HG02840 (cell line): ENCODE measurements at regions not wholly inside any gene's neighbourhood (a gene's known extent, or its start where the extent isn't known, plus 50 kb on each side); places are given as distances from the start of the nearest gene placed in this dataset.
"Not testable (repeated sequence)": the region's sequence is repeated elsewhere in the genome, so short reads cannot be mapped to it uniquely, and the experiment has no call there.

Experiments used
- ATAC-seq: cut with Tn5 transposase; IDR thresholded peaks from one replicate; pipeline ENCODE4 v1.9.1; 2021; ENCODE audit warnings: mild to moderate bottlenecking, moderate library complexity, moderate number of reproducible peaks; ENCODE audit not compliant: unreplicated experiment, low FRiP score

DNA sequence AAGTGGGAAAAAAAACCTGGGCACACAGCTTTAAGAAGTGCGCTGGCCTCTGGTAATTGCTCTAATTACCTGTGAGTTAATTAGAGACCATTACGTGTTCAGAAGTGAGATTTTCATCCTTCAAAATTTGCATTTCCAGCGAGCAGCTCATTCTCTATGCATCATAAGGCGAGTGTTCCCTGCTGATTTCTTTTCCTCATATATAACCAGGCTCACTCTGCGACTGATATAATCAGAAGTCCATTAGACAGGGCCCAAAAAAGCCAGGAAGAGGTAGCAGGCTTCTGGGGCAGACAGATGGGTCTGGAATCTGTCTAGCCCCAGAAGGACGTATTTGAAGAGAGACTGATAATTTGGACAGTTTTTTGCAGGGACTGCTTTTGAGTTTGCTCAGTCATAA is 158.7 kb downstream of the MTHFS start:
- no peak for ATAC-seq

- ATAC-seq, result no peak
Observed at GRCh38 chr15:79740561-79740960, 156.3 kb downstream of the MTHFS start.

DNA sequence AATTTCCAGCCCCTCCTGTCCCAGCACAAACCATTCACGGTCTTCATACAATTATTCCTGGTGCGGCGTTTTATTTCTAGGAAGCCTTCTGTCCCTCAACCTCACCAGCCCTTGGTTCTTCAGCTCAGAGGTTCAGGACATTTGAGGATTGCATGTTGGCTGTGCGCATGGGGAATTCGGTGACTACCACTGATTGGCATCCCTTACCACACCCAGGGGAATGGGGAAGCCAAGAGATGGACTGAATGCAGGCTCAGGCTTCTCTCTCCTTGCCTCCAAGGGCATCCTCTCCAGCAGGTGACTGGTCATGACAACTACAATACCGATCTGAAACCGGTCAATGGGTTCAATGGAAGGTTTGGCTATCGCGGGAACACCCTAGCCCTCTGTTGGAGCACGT is 153.8 kb downstream of the MTHFS start:
- no peak for ATAC-seq

GRCh38 chr15:79744485-79744884 is 152.3 kb downstream of the MTHFS start:
- ATAC-seq, result not testable (repeated sequence)

- no peak for ATAC-seq
Observed at GRCh38 chr15:79756365-79756764, 140.4 kb downstream of the MTHFS start.

GRCh38 chr15:79765081-79765480 is 131.7 kb downstream of the MTHFS start:
- no peak for ATAC-seq

- no peak for ATAC-seq
Observed at GRCh38 chr15:79769069-79769481, 127.7 kb downstream of the MTHFS start.

- ATAC-seq, result no peak
Observed at GRCh38 chr15:79769933-79770759, 126.7 kb downstream of the MTHFS start.

DNA sequence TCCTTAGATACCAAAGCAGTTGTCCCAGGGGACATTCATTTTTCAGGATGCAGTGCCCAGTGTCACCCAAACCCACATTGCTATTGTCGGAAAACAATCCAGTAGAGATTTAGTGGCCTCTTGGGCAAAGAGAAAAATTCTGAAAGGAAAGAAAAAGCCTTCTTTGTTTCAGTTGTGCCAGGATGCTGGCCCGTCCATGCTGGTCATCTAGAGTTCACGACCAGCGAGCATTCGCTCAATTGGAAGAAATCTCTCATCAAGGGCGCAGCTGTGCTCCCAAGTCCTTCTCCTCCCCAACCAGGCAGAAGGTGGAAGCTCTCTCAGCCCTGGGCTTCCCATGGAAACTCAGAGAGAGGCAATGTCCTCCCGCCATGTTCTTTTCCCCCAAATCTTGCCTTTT is 123.7 kb downstream of the MTHFS start:
- no peak for ATAC-seq

- ATAC-seq, result no peak
Observed at GRCh38 chr15:79775821-79776220, 121.0 kb downstream of the MTHFS start.

GRCh38 chr15:79777916-79778315 is 118.9 kb downstream of the MTHFS start:
- ATAC-seq, result no peak

DNA sequence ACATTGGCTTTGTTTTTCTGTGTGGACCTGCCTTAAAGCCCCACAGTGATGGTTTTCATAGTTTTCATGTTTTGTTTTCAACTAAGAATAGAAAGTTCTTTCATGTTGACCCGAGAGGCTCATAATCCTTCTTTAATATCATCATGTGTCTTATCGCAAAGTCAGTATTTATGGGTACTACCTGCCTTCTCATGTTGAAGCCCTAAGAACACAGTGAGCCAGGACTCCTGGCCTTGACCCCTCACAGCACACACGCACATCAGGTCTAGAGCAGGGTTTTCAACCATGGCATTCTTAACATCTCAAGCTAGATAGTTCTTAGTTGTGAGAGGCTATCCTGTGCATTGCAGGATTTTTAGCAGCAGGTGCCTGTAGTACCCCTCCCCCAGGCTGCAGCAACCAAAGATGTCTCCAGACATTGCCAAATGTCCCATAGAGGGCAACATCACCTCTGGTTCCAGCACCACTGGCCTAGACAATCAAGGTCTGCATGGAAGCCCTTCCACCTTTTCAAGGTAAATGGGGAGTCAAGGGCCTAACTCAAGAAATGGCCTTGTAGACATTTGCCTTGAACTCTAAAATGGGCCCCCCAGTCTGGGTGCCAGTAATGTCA is 118.3 kb downstream of the MTHFS start:
- no peak for ATAC-seq

GRCh38 chr15:79779746-79780145 is 117.1 kb downstream of the MTHFS start:
- no peak for ATAC-seq

DNA sequence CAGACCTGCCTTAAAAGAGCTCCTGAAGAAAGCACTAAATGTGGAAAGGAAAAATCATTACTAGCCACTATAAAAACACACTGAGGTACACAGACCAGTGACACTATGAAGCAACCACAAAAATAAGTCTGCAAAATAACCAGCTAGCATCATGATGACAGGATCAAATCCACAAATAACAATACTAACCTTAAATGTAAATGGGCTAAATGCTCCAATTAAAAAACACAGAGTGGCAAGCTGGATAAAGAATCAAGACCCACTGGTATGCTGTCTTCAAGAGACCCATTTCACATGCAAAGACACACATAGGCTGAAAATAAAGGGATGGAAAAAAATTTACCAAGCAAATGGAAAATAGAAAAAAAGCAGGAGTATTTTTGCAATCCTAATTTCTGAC is 114.5 kb downstream of the MTHFS start:
- ATAC-seq, result not testable (repeated sequence)
